IPS DF 4.7 (cell line): ENCODE measurements at regions not wholly inside any gene's neighbourhood (a gene's known extent, or its start where the extent isn't known, plus 50 kb on each side); places are given as distances from the start of the nearest gene placed in this dataset.
"Not testable (repeated sequence)": the region's sequence is repeated elsewhere in the genome, so short reads cannot be mapped to it uniquely, and the experiment has no call there.

ENCODE experiments used
- DNase-seq: peaks from one replicate; pipeline ENCODE4 v3.0.0-alpha.2; 2013; ENCODE audit warnings: low spot score; ENCODE audit errors: extremely low read depth

- DNase-seq = no peak
Observed at GRCh38 chr6:170063851-170064602, 226.9 kb downstream of the DLL1 start.

- no peak for DNase-seq
Observed at GRCh38 chr6:170063431-170063830, 227.4 kb downstream of the DLL1 start.

- no peak for DNase-seq
Observed at GRCh38 chr6:170062915-170063241, 228.0 kb downstream of the DLL1 start.

- DNase-seq = no peak
Observed at GRCh38 chr6:170062209-170062914, 228.5 kb downstream of the DLL1 start.

GRCh38 chr6:170058878-170059485, 231.9 kb downstream of the DLL1 start:
- DNase-seq = no peak

GRCh38 chr6:170057961-170058877, 232.7 kb downstream of the DLL1 start:
- no peak for DNase-seq

- DNase-seq = no peak
Observed at GRCh38 chr6:170057034-170057734, 233.7 kb downstream of the DLL1 start.

GRCh38 chr6:170056278-170056711, 234.6 kb downstream of the DLL1 start:
- DNase-seq = no peak

- DNase-seq = not testable (repeated sequence)
Observed at GRCh38 chr6:170055797-170056196, 235.1 kb downstream of the DLL1 start.

- DNase-seq = no peak
Observed at GRCh38 chr6:170053966-170054661, 236.8 kb downstream of the DLL1 start.

GRCh38 chr6:170052991-170053821, 237.7 kb downstream of the DLL1 start:
- DNase-seq = no peak

GRCh38 chr6:170051229-170052172, 239.4 kb downstream of the DLL1 start:
- no peak for DNase-seq

- no peak for DNase-seq
Observed at GRCh38 chr6:170050591-170051041, 240.3 kb downstream of the DLL1 start.

- no peak for DNase-seq
Observed at GRCh38 chr6:170049641-170050561, 241.0 kb downstream of the DLL1 start.

GRCh38 chr6:170048615-170049256, 242.1 kb downstream of the DLL1 start:
- no peak for DNase-seq

- no peak for DNase-seq
Observed at GRCh38 chr6:170047823-170048222, 243.1 kb downstream of the DLL1 start.
